ENCODE measurements at regions not wholly inside any gene's neighbourhood (a gene's known extent, or its start where the extent isn't known, plus 50 kb on each side); places are given as distances from the start of the nearest gene placed in this dataset.

GRCh38 chr10:117762819-117763172, 220.2 kb downstream of the EMX2 start:
- TF ChIP-seq CTCF (IDR thresholded peaks at IDR 0.05) (no peak), POLR2A (IDR thresholded peaks at IDR 0.05) (no peak), POLR2AphosphoS5 (IDR thresholded peaks at IDR 0.05) (no peak)
